IPS-NIHi11 (cell line): ENCODE measurements at regions not wholly inside any gene's neighbourhood (a gene's known extent, or its start where the extent isn't known, plus 50 kb on each side); places are given as distances from the start of the nearest gene placed in this dataset.

Source experiments
- DNase-seq: peaks from one replicate; pipeline ENCODE4 v3.0.0; 2012; ENCODE audit warnings: mixed read lengths, low spot score

- DNase-seq = no peak
Measured at GRCh38 chr3:55341502-55342031, 145.5 kb downstream of the WNT5A start.

GRCh38 chr3:55339819-55340218, 147.3 kb downstream of the WNT5A start:
- no peak for DNase-seq

- DNase-seq = no peak
Measured at GRCh38 chr3:55339390-55339789, 147.7 kb downstream of the WNT5A start.

DNA sequence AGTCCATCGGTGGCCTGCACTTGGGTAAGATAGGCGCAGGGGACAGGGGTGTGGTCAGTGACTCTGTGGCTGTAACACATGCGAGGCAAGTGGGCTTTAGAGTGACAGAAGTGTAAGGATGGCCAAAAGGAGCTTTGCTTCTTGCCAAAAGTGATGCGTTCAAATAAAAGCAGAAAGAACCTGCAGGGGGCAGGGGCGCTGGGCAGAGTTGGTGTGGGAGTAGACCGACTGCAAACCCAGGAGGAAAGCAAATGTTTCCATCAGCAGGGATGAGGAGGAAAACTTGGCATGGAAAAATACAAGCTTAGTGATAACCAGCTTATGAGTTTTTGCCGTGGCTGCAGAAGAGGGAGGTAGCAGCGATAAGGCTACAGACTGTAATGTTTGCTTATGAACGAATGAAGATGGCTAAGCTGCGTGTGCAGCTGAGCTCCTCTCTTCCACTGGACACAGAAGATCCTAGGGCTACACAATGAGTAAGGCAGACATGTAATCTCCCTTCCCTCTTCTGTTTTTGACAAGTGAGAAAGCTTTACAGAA, 149.4 kb downstream of the WNT5A start:
- no peak for DNase-seq

DNA sequence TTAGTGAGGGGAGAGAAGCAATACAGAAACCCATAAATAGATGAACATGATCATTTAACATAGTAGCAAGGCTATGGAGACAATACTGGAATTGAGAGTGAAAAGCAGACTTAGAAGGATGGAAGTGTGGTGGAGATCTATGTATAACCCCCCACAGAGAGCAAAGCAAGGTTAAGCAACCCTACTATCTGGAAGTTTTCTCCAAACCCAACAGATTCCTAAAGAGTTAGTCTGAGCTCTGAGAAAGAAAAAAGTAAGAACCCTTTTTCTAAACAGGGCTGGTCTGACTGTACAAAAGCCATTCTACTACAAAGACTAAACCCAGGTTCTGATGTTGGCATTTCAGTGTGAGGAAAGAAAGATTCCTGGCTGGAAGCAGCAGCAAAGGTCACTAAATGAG, 153.2 kb downstream of the WNT5A start:
- DNase-seq = no peak

- no peak for DNase-seq
Measured at GRCh38 chr3:55333046-55333445, 154.1 kb downstream of the WNT5A start.

DNA sequence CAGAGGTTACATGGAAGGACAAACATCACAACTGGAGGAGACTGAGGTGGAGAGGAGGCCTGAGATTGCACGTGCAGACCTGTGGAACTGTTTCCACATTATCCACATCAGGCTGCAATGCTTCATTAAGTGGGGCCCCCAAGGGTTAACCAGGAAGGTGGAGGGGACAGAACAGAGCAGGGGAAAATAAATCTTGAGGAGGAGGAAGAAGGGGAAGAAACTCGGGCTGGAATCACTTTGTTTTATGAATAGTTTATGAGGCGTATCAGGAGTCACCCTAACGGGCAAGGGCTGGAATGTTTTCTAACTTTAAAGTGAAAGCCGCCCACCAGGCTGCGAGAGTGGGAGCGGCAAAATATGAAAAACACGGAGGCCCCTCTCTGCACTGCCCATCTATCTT, 154.9 kb downstream of the WNT5A start:
- no peak for DNase-seq

- DNase-seq = no peak
Measured at GRCh38 chr3:55331524-55331923, 155.6 kb downstream of the WNT5A start.

DNA sequence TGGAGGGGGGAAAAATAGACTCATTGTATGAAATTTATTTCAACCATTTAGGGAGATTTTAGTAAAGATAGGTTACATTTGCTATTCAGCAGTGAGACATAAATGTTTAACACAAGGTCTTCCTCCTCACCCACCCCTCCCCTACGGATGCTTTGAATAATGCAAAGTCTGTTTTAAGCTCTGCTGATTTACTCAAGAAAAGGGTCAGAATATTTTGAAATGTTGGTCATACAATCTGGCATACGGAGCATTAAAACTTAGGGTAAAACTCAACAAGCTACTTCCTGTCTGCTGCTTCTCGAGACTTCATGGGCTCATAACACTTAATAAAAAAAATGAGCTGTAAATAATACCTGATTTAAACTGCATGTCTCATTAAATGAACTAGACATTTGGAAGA, 156.3 kb downstream of the WNT5A start:
- no peak for DNase-seq

GRCh38 chr3:55330355-55330754, 156.8 kb downstream of the WNT5A start:
- no peak for DNase-seq

DNA sequence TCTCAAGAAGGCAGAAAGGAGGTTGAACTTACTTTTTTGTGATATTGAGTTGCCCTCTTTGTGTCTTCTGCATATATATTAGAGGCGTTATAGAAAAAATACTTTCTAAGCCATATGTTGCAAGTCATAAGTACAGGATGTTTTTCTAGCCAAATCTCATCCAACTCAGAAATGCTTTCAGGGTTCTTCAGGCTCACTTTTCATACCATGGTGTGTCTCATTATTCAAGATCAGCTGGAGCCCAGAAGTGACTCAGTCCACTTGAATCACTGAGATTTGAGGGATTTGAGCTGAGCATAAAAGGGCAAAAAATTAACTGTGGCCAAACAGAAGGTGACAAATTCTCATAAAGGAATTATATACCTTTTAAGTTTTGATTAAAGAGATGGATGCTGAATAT, 157.3 kb downstream of the WNT5A start:
- DNase-seq = no peak

- no peak for DNase-seq
Measured at GRCh38 chr3:55327131-55327920, 159.8 kb downstream of the WNT5A start.

- DNase-seq = no peak
Measured at GRCh38 chr3:55322638-55323037, 164.5 kb downstream of the WNT5A start.

- no peak for DNase-seq
Measured at GRCh38 chr3:55320928-55321327, 166.2 kb downstream of the WNT5A start.

DNA sequence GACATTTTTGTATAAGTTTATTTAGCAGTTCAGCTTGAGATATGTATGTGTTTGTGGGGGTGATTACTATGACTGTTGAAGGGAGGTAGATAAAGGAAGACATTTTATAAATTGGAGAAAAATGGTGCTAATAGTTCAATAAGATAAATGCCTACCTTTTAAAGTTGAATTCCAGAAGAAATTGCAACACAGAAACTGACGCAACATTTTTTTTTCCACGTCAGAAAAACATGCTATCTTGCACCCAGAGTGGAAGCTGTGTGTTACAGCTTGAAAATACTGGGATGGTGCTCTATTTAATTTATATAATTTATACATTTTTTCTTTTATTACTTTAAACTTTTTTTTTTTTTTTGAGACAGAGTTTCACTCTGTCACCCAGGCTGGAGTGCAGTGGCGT, 171.7 kb downstream of the WNT5A start:
- DNase-seq = no peak

- no peak for DNase-seq
Measured at GRCh38 chr3:55313666-55314065, 173.4 kb downstream of the WNT5A start.

DNA sequence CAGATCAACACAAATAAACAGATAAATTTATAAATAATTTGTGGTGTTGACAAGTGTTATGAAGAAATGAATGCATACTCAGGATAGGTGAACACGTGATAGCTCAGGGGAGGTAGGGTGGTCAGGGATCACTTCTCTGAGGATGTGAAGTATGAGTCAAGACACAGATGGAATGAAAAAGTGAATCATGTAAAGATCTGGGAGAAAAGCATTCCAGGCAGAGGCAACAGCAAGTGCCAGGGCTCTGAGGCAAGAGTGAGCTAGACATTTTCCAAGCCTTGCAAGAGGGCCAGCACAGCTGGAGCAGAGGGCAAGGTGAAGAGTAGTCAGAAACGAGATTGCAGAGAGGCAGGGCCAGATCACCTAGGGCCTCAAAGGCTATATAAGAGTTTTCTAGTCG, 177.8 kb downstream of the WNT5A start:
- no peak for DNase-seq

DNA sequence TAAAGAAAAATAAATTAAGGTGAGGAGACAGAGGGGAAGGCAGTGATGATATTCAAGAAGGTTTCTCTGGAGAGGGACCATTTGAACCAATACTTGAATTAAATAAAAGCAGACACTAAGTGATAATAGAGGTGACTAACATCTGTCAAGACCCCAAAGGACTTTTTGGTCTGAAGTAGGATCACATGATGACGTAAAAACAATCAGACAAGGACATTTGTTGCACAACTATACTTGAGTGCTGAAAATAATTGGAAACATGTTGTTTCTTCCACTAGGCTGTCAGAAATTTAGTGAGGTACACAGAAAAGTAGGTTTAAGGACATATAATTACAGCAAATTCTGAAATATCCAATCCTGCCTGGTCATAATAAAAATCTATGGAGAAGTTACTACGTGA, 179.5 kb downstream of the WNT5A start:
- DNase-seq = no peak

GRCh38 chr3:55305696-55306485, 181.2 kb downstream of the WNT5A start:
- DNase-seq = no peak

DNA sequence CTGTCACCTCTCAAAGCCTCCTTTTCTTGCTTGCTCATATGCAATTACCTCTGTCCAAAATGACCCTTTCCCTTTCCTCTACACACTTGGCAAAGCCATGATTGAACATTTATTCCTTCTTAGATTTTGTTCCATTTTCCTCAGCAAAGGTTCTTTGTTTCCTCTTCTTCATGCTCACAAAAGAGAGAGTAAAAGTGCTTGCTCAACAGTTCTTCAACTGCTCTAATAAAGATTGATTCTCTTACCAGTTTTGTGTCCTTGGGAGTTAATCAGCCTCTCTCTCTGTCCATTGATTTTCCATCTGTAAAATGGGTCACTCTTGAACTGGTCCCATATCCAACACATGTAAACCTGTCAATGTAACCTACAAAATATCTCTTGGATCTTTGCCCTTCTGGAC, 186.4 kb downstream of the WNT5A start:
- DNase-seq = no peak

DNA sequence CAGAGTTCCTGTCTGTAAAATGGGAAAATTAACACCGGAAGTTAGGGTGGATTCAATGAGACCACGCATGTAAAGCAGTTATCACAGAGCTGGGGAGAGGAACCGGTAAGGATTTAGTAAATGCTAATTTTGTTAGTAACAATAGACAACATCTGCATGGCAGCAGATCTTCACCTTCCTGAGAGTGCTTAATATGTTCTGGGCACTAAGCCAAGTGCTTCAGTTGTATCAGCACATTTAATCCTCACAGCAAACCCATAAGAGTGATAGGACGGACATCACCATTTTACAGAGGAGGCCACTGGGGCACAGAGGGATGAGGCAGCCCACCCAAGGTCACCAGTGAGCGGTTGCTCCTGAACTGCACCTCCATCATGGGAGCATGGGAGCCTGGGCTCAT, 189.4 kb downstream of the WNT5A start:
- no peak for DNase-seq

GRCh38 chr3:55297245-55297644, 189.9 kb downstream of the WNT5A start:
- DNase-seq = no peak

- no peak for DNase-seq
Measured at GRCh38 chr3:55296791-55297190, 190.3 kb downstream of the WNT5A start.
